GM12878 (cell line): ENCODE measurements at regions not wholly inside any gene's neighbourhood (a gene's known extent, or its start where the extent isn't known, plus 50 kb on each side); places are given as distances from the start of the nearest gene placed in this dataset.

ENCODE experiments used
- ATAC-seq: fragments of 200-7000 bp; cut with Tn5 transposase; 3 replicates; pipeline ENCODE4 v1.9.1; 2020; ENCODE audit warnings: mild to moderate bottlenecking, moderate library complexity
- BruUV-seq: library from RNA; stranded (reverse); fragments of 400-500 nt; replicated peaks from 2 replicates; lab custom pipeline; 2021; lab: Mats Ljungman, UMichigan
- CTCF ChIA-PET: fragments of 300-600 bp; sonication (Branson Sonifier 250); formaldehyde crosslinking; extraction: SDS; loops from one replicate; lab custom pipeline; 2021; ENCODE audit warnings: inconsistent platforms; lab: Yijun Ruan, JAX
- POLR2A ChIA-PET: fragments of 350-600 bp; formaldehyde crosslinking; extraction: SDS; loops from one replicate; lab custom pipeline; 2021; ENCODE audit warnings: inconsistent platforms; lab: Charles Lee
- RAD21 ChIA-PET: fragments of 300-600 bp; sonication (Branson Sonifier 250); formaldehyde crosslinking; loops from one replicate; lab custom pipeline; 2023; ENCODE audit warnings: antibody characterized with exemption; ENCODE audit not compliant: unreplicated experiment; lab: Charles Lee
- SMC1A ChIA-PET: fragments of 300-600 bp; sonication (Branson Sonifier 250); formaldehyde crosslinking; loops from one replicate; lab custom pipeline; 2023; ENCODE audit not compliant: unreplicated experiment, uncharacterized antibody; lab: Charles Lee
- DNase-seq: peaks from one replicate; pipeline ENCODE4 v3.0.0-alpha.2; 2011; ENCODE audit warnings: low read depth, low spot score
- FAIRE-seq: peaks from 3 replicates; lab custom pipeline; 2011; peaks lifted over from hg19 to GRCh38; lab: Jason Lieb, UNC
- H2AFZ ChIP-seq: 2 replicates; pipeline ENCODE4 v1.6.0; 2011; ENCODE audit warnings: low read depth, low read length, control low read depth; ENCODE audit not compliant: control insufficient read depth
- H3K27ac ChIP-seq: 2 replicates; pipeline ENCODE4 v1.5.1; 2011; ENCODE audit warnings: control low read depth; ENCODE audit not compliant: control insufficient read depth, insufficient read depth
- H3K27me3 ChIP-seq, 2 experiments: replicated peaks in 1 of 2; 2 replicates each; pipeline versions ENCODE4 v1.6.0 to v1.6.1; 2011; ENCODE audit warnings: low read length in 1 of 2; ENCODE audit not compliant: control insufficient read depth in 2 of 2, insufficient read depth in 2 of 2
- H3K36me3 ChIP-seq, 2 experiments: 2 replicates each; pipeline ENCODE4 v1.5.1; 2011; ENCODE audit warnings: low read length in 1 of 2; ENCODE audit not compliant: control insufficient read depth in 2 of 2, insufficient read depth in 2 of 2
- H3K4me1 ChIP-seq: 2 replicates; pipeline ENCODE4 v1.6.1; 2011; ENCODE audit warnings: mild to moderate bottlenecking, low read length, moderate library complexity, mixed read lengths; ENCODE audit not compliant: control insufficient read depth, insufficient read depth
- H3K4me2 ChIP-seq: 2 replicates; pipeline ENCODE4 v1.6.0; 2011; ENCODE audit warnings: control low read depth; ENCODE audit not compliant: control insufficient read depth, insufficient read depth
- H3K4me3 ChIP-seq: fragments of 200-600 bp; sonication (generic); 2 replicates; pipeline ENCODE4 v1.5.1; 2016
- H3K79me2 ChIP-seq: 2 replicates; pipeline ENCODE4 v1.6.0; 2011; ENCODE audit warnings: low read length; ENCODE audit not compliant: control insufficient read depth, insufficient read depth
- H3K9ac ChIP-seq: 2 replicates; pipeline ENCODE4 v1.8.0; 2011; ENCODE audit warnings: low read length, control low read depth, mixed read lengths; ENCODE audit not compliant: control insufficient read depth, insufficient read depth
- H3K9me3 ChIP-seq: replicated peaks from 3 replicates; pipeline ENCODE4 v1.5.1; 2011; ENCODE audit warnings: mild to moderate bottlenecking, low read length; ENCODE audit not compliant: control insufficient read depth, insufficient read depth
- H4K20me1 ChIP-seq: 2 replicates; pipeline ENCODE4 v1.6.0; 2011; ENCODE audit not compliant: control insufficient read depth, insufficient read depth
- ATF7 ChIP-seq: fragments of 450-650 bp; IDR thresholded peaks from 2 replicates; pipeline ENCODE4 v1.6.1; 2016; ENCODE audit warnings: low read depth, mild to moderate bottlenecking
- BACH1 ChIP-seq: fragments of 450-650 bp; IDR thresholded peaks from 2 replicates; pipeline ENCODE4 v1.6.1; 2017; ENCODE audit warnings: mild to moderate bottlenecking, borderline replicate concordance
- CHD1 ChIP-seq: IDR thresholded peaks from 2 replicates; pipeline ENCODE4 v1.6.1; 2012; ENCODE audit warnings: low read depth, low read length, improper control_type of control experiment
- EZH2 ChIP-seq: IDR thresholded peaks from 2 replicates; pipeline ENCODE4 v1.6.1; 2012; ENCODE audit warnings: low read depth, mild to moderate bottlenecking, control low read depth, inconsistent platforms, low read length, borderline replicate concordance; ENCODE audit not compliant: control insufficient read depth
- FOXM1 ChIP-seq: IDR thresholded peaks from 2 replicates; pipeline ENCODE4 v1.6.1; 2012; ENCODE audit warnings: low read depth, mild to moderate bottlenecking, inconsistent platforms, low read length, moderate library complexity
- GABPA ChIP-seq: IDR thresholded peaks from 2 replicates; pipeline ENCODE4 v1.6.1; 2014; ENCODE audit warnings: antibody characterized with exemption, low read depth, mild to moderate bottlenecking, inconsistent platforms
- HDGF ChIP-seq: fragments of 450-650 bp; IDR thresholded peaks from 2 replicates; pipeline ENCODE4 v1.6.1; 2016; ENCODE audit warnings: antibody characterized with exemption
- IKZF2 ChIP-seq, 2 experiments: fragments of 450-650 bp; IDR thresholded peaks; 2 replicates each; pipeline ENCODE4 v1.6.1; 2017; ENCODE audit warnings: mild to moderate bottlenecking in 2 of 2, moderate library complexity in 2 of 2
- JUND ChIP-seq: IDR thresholded peaks from 2 replicates; pipeline ENCODE4 v1.6.1; 2012; ENCODE audit warnings: low read depth, mild to moderate bottlenecking, low read length, improper control_type of control experiment, moderate library complexity
- MTA3 ChIP-seq: IDR thresholded peaks from 2 replicates; pipeline ENCODE4 v1.6.1; 2012; ENCODE audit warnings: low read length, inconsistent platforms, borderline replicate concordance
- MYC ChIP-seq: IDR thresholded peaks from 2 replicates; pipeline ENCODE4 v1.6.1; 2011; ENCODE audit warnings: mild to moderate bottlenecking, low read length, moderate library complexity, inconsistent platforms; ENCODE audit not compliant: insufficient read depth, insufficient replicate concordance, insufficient read length, severe bottlenecking
- POU2F2 ChIP-seq: IDR thresholded peaks from 3 replicates; pipeline ENCODE4 v1.6.1; 2011; ENCODE audit warnings: low read depth, mild to moderate bottlenecking, low read length, borderline replicate concordance
- RAD21 ChIP-seq: IDR thresholded peaks from 2 replicates; pipeline ENCODE4 v1.6.1; 2011; ENCODE audit warnings: mild to moderate bottlenecking, low read depth, low read length, moderate library complexity; ENCODE audit not compliant: insufficient read depth
- RUNX3 ChIP-seq: IDR thresholded peaks from 2 replicates; pipeline ENCODE4 v1.6.1; 2012; ENCODE audit warnings: low read length, inconsistent platforms
- SREBF2 ChIP-seq: IDR thresholded peaks from 2 replicates; pipeline ENCODE4 v1.6.1; 2012; ENCODE audit warnings: mild to moderate bottlenecking, low read length
- ZNF384 ChIP-seq: IDR thresholded peaks from 2 replicates; pipeline ENCODE4 v1.6.1; 2012; ENCODE audit warnings: low read depth, mild to moderate bottlenecking, low read length, improper control_type of control experiment, borderline replicate concordance
- ZSCAN29 ChIP-seq: fragments of 450-650 bp; IDR thresholded peaks from 2 replicates; pipeline ENCODE4 v1.6.1; 2017; ENCODE audit warnings: mild to moderate bottlenecking, moderate library complexity
- whole genome bisulfite sequencing: methylation state at CpG from one replicate; pipeline ENCODE4 v1.1.6; 2016; ENCODE audit warnings: low lambda C conversion rate; ENCODE audit not compliant: insufficient replicate concordance, insufficient coverage; ENCODE audit errors: missing lambda C conversion rate; 5-methylcytosine and 5-hydroxymethylcytosine counted together
- in situ Hi-C: fragments of 300-500 bp; cut with MboI; formaldehyde crosslinking; loops from 9 replicates; pipeline ENCODE4 v1.14.3; 2018; ENCODE audit warnings: mixed read lengths
- intact Hi-C: fragments of 100-400 bp; cut with micrococcal nuclease; formaldehyde crosslinking; loops from one replicate; pipeline ENCODE4 v1.14.2; 2022; ENCODE audit not compliant: unreplicated experiment
- TF ChIP-seq, protein P1 (sequence below): IDR thresholded peaks from 2 replicates; pipeline ENCODE4 v1.6.1; 2012; ENCODE audit warnings: low read depth, low read length, improper control_type of control experiment
- TF ChIP-seq, protein P2 (sequence below): fragments of 450-650 bp; IDR thresholded peaks from 2 replicates; pipeline ENCODE4 v1.6.1; 2014; ENCODE audit warnings: mild to moderate bottlenecking

DNA sequence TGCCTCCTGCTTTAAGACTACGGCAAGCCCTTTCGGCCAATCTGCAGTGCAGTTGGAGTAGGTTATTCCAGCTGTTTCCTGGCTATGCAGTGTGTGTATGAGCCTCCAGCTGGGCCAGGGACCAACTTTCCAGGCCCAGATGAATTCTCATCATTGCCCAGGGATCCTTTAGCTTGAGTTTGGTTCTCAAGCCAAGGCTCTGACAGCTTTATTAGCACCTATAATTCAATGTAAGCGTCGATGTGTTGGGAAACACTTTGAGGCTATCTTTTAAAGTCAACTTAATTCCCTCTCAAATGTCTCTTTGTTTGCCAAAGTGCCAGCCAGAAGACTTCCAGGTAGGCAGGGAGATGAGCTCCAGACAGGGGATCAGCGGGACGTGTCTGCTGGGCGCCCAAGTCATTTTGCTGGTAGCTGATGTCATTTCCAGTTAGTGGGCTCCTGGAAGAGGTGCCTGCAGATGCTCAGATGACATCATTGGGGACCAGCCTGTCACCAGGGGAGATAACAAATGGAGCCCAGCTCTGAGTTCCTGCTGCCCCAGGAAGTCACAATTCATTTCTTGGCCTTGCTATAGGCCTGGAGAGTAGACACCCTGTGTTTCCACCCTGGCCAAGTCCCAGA is 520.4 kb downstream of the SOX6 start:
- BruUV-seq: no TSS peak
- Histone ChIP-seq H3K4me1 (no peaks in the 10 kb centered on the region), H3K27me3 (no peaks in the 10 kb centered on the region), H3K27ac (no peak overlapping the region), H4K20me1 (no peaks in the 10 kb centered on the region), H3K9ac (no peak overlapping the region), H2AFZ (no peak overlapping the region), H3K4me3 (no peak overlapping the region), H3K79me2 (no peaks in the 10 kb centered on the region), H3K4me2 (no peak overlapping the region), H3K9me3 (no peaks in the 10 kb centered on the region), H3K36me3 (no peaks in the 10 kb centered on the region)
- in situ Hi-C loops (loop anchor here (25.0 kb wide), 1 partner anchor 776 kb away; no protein-coding TSS in a partner anchor), intact Hi-C loops (no loop called here)
- ChIA-PET SMC1A (interaction anchor here (1.0 kb wide), 1 partner anchor 88 kb away, joined by 3 read pairs; no protein-coding TSS in a partner anchor), POLR2A (no interaction called here), CTCF (interaction anchor here (0.8 to 1.2 kb wide), 2 partner anchors 14 to 186 kb away, joined by 3 read pairs; no protein-coding TSS in a partner anchor), RAD21 (no interaction called here)
- ATAC-seq: no peak
- DNase-seq: no peak
- 43% methylated on average over 7 of the region's 7 CpGs for WGBS
- TF ChIP-seq JUND (no peak), RAD21 (no peak), ATF7 (no peak), HDGF (no peak), BACH1 (no peak), CHD1 (no peak), ZNF384 (no peak), EZH2 (no peak), ZSCAN29 (no peak), POU2F2 (no peak), FOXM1 (no peak), IKZF2 (IDR thresholded peaks at IDR 0.05) (no peak), GABPA (no peak), MYC (no peak), MTA3 (no peak), SREBF2 (no peak), RUNX3 (no peak)
- TF ChIP-seq, protein P1, sequence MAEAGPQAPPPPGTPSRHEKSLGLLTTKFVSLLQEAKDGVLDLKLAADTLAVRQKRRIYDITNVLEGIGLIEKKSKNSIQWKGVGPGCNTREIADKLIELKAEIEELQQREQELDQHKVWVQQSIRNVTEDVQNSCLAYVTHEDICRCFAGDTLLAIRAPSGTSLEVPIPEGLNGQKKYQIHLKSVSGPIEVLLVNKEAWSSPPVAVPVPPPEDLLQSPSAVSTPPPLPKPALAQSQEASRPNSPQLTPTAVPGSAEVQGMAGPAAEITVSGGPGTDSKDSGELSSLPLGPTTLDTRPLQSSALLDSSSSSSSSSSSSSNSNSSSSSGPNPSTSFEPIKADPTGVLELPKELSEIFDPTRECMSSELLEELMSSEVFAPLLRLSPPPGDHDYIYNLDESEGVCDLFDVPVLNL: no peak
- TF ChIP-seq, protein P2, sequence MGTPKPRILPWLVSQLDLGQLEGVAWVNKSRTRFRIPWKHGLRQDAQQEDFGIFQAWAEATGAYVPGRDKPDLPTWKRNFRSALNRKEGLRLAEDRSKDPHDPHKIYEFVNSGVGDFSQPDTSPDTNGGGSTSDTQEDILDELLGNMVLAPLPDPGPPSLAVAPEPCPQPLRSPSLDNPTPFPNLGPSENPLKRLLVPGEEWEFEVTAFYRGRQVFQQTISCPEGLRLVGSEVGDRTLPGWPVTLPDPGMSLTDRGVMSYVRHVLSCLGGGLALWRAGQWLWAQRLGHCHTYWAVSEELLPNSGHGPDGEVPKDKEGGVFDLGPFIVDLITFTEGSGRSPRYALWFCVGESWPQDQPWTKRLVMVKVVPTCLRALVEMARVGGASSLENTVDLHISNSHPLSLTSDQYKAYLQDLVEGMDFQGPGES: no peak
- FAIRE-seq: no peak
